Suprapubic skin (tissue), 4 donors: ENCODE measurements at regions not wholly inside any gene's neighbourhood (a gene's known extent, or its start where the extent isn't known, plus 50 kb on each side); places are given as distances from the start of the nearest gene placed in this dataset.

ENCODE experiments used
- DNase-seq, 2 donors: peaks; one replicate each; pipeline ENCODE4 v3.0.0-alpha.2; 2019; ENCODE audit warnings: low spot score in 2 of 2
- H3K27ac ChIP-seq: fragments of 200-600 bp; sonication (generic); one replicate; pipeline ENCODE4 v1.5.1; 2019
- H3K27me3 ChIP-seq: fragments of 200-600 bp; sonication (generic); one replicate; pipeline ENCODE4 v1.5.1; 2019
- H3K36me3 ChIP-seq: fragments of 200-600 bp; sonication (generic); one replicate; pipeline ENCODE4 v1.5.1; 2019
- H3K4me1 ChIP-seq: fragments of 200-600 bp; sonication (generic); one replicate; pipeline ENCODE4 v1.5.1; 2019
- H3K4me3 ChIP-seq: fragments of 200-600 bp; sonication (generic); one replicate; pipeline ENCODE4 v1.5.1; 2019; ENCODE audit warnings: mild to moderate bottlenecking
- H3K9me3 ChIP-seq: fragments of 200-600 bp; sonication (generic); one replicate; pipeline ENCODE4 v1.5.1; 2019
- EP300 ChIP-seq: sonication (generic); formaldehyde crosslinking; IDR thresholded peaks from one replicate; pipeline ENCODE4 v1.6.1; 2017; ENCODE audit warnings: antibody characterized with exemption
- POLR2A ChIP-seq, 2 donors: fragments of 450-650 bp; IDR thresholded peaks; one replicate each; pipeline ENCODE4 v1.6.1; 2017; ENCODE audit warnings: antibody characterized with exemption in 2 of 2, mild to moderate bottlenecking in 2 of 2, moderate library complexity in 2 of 2
- POLR2AphosphoS5 ChIP-seq, 3 donors: sonication (generic); formaldehyde crosslinking; IDR thresholded peaks; one replicate each; pipeline ENCODE4 v1.6.1; 2017; ENCODE audit warnings: antibody characterized with exemption in 3 of 3
- WGBS: methylation state at CpG from one replicate; pipeline ENCODE4 v1.1.5; 2018; 5-methylcytosine and 5-hydroxymethylcytosine counted together
- TF ChIP-seq, protein P1 (sequence below), 2 donors: fragments of 200-600 bp in 1 of 2; fragments of 450-650 bp in 1 of 2; sonication (generic) in 1 of 2; IDR thresholded peaks; one replicate each; pipeline ENCODE4 v1.5.1; 2016 to 2019; ENCODE audit warnings: antibody characterized with exemption in 2 of 2, mild to moderate bottlenecking in 1 of 2, moderate library complexity in 1 of 2

DNA sequence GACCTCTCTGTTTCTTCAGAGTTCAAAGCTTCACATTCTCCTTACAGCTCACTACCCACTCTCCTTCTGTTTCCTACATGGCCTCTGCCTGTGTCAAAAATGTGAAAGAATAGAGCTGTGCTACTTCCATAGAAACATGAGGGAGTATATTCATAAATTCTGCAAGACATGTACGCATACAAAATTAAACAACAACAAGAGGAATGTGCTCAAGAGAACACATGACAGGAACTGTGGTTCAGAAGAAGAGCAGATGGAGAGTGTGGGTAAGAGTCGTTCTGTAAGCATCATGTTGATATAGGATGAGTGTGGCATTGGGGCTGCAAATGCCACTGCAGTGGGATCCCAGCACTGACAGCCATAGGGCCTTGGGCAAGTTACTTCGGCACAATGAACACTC, 266.6 kb upstream of the SASH1 start:
- Histone ChIP-seq H3K36me3 (no peaks in the 10 kb centered on the region), H3K27ac (no peak overlapping the region), H3K4me3 (no peak overlapping the region), H3K9me3 (no peaks in the 10 kb centered on the region), H3K4me1 (no peaks in the 10 kb centered on the region), H3K27me3 (no peaks in the 10 kb centered on the region)
- DNase-seq, result no peak
- 82% methylated on average over 3 of the region's 3 CpGs for WGBS
- no peak for TF ChIP-seq POLR2AphosphoS5 (IDR thresholded peaks at IDR 0.05)

DNA sequence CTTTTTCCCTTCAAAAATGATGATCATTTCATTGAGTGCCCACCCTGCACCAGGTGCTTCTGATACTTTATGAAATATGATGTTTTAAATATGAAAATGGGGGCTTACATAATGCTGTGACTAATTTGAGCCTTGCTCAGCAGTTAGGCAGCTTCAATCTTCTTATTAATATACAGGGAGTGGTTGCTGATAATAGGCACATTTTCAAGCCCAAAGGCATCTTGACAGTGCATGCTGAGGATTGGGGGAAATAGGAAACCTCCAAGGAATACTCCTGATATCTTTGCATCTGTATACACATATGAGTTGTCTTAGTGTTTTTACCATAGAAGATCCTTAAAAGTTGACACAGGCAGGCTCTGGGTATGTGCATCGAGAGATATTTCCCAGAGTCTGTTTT, 262.3 kb upstream of the SASH1 start:
- Histone ChIP-seq H3K27me3 (no peaks in the 10 kb centered on the region), H3K27ac (no peak overlapping the region), H3K9me3 (no peaks in the 10 kb centered on the region), H3K4me3 (no peak overlapping the region), H3K36me3 (no peaks in the 10 kb centered on the region), H3K4me1 (no peaks in the 10 kb centered on the region)
- TF ChIP-seq POLR2A (IDR thresholded peaks at IDR 0.05) (no peak), POLR2AphosphoS5 (IDR thresholded peaks at IDR 0.05) (no peak), EP300 (no peak)
- TF ChIP-seq, protein P1, sequence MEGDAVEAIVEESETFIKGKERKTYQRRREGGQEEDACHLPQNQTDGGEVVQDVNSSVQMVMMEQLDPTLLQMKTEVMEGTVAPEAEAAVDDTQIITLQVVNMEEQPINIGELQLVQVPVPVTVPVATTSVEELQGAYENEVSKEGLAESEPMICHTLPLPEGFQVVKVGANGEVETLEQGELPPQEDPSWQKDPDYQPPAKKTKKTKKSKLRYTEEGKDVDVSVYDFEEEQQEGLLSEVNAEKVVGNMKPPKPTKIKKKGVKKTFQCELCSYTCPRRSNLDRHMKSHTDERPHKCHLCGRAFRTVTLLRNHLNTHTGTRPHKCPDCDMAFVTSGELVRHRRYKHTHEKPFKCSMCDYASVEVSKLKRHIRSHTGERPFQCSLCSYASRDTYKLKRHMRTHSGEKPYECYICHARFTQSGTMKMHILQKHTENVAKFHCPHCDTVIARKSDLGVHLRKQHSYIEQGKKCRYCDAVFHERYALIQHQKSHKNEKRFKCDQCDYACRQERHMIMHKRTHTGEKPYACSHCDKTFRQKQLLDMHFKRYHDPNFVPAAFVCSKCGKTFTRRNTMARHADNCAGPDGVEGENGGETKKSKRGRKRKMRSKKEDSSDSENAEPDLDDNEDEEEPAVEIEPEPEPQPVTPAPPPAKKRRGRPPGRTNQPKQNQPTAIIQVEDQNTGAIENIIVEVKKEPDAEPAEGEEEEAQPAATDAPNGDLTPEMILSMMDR (IDR thresholded peaks at IDR 0.05), result no peak
- no peak for DNase-seq
- WGBS, result 83% methylated on average over 1 of the region's 1 CpG

DNA sequence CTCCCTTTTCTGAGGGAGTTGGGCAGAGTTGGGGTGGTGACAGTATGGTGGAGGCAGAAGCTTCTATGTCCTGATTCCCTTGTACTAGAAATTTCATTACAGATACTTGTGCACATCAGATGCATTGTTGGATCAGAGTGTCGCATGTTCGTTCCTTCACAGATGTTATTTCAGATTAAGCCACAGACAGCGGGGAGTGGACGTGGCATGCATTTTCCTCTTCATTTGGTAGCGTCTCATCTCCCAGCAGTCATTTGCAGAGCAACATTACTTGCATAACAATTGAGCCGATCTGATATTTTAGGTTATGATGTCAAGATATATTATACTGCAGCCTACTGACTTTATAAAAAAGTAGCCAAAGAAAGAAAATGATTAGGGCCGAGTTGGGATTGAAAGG, 261.6 kb upstream of the SASH1 start:
- no peaks in the 10 kb centered on the region for H3K9me3 ChIP-seq
- H3K4me1 ChIP-seq, result no peaks in the 10 kb centered on the region
- H3K27ac ChIP-seq, result no peak overlapping the region
- TF ChIP-seq, protein P1 (IDR thresholded peaks at IDR 0.05), result no peak
- no peak for TF ChIP-seq EP300
- no peak for TF ChIP-seq POLR2AphosphoS5 (IDR thresholded peaks at IDR 0.05)
- no peak for TF ChIP-seq POLR2A (IDR thresholded peaks at IDR 0.05)
- no peak overlapping the region for H3K4me3 ChIP-seq
- no peaks in the 10 kb centered on the region for H3K36me3 ChIP-seq
- 91% methylated on average over 7 of the region's 7 CpGs for WGBS
- DNase-seq, result no peak
- no peaks in the 10 kb centered on the region for H3K27me3 ChIP-seq

DNA sequence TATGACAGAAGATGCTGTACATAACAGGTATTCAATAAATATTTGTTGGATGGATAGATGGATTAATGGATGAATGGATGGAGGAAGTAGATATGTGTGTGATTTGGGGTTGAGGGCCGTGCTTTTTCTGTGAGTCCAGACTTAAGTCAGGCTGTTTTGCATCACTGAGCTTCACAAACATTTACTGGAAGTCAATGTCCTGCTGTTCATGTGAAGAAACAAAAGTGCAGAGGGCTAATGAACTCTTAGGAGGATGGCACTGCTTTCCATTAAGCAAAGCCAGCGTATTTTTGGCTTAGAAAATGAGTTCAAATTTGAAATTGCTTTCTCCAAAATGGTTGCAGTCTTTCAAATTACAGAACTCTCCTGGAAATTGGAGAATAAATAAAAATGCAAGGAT, 260.6 kb upstream of the SASH1 start:
- Histone ChIP-seq H3K27me3 (no peaks in the 10 kb centered on the region), H3K4me3 (no peak overlapping the region), H3K36me3 (no peaks in the 10 kb centered on the region), H3K9me3 (no peaks in the 10 kb centered on the region), H3K27ac (no peak overlapping the region), H3K4me1 (no peaks in the 10 kb centered on the region)
- TF ChIP-seq EP300 (no peak), POLR2A (IDR thresholded peaks at IDR 0.05) (no peak), POLR2AphosphoS5 (IDR thresholded peaks at IDR 0.05) (no peak)
- TF ChIP-seq, protein P1 (IDR thresholded peaks at IDR 0.05), result no peak
- no peak for DNase-seq
- 38% methylated on average over 2 of the region's 2 CpGs for whole genome bisulfite sequencing

DNA sequence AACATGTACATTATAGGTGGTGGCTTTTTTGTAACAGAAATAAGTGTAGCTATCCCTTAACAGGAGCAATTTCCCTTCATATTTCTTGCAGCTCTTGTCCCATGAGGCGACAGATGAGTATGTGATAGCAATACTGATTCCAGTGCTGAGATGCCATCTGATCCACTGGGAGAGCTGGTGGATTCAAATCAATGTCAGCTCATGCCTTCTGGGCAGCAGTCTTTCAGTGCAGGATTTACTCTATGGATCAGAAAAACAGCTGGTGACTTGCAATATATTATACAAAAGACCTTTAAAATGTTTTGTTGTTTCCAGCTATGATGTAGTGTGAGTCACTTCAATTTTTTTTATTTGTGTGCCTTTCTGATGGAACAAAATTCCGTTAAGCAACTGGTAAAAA, 259.9 kb upstream of the SASH1 start:
- no peak for TF ChIP-seq POLR2AphosphoS5 (IDR thresholded peaks at IDR 0.05)
- no peak for TF ChIP-seq POLR2A (IDR thresholded peaks at IDR 0.05)
- Histone ChIP-seq H3K9me3 (no peaks in the 10 kb centered on the region), H3K4me1 (no peaks in the 10 kb centered on the region), H3K36me3 (no peaks in the 10 kb centered on the region), H3K4me3 (no peak overlapping the region), H3K27ac (no peak overlapping the region), H3K27me3 (no peaks in the 10 kb centered on the region)
- WGBS, result 79% methylated on average over 2 of the region's 2 CpGs
- no peak for DNase-seq

DNA sequence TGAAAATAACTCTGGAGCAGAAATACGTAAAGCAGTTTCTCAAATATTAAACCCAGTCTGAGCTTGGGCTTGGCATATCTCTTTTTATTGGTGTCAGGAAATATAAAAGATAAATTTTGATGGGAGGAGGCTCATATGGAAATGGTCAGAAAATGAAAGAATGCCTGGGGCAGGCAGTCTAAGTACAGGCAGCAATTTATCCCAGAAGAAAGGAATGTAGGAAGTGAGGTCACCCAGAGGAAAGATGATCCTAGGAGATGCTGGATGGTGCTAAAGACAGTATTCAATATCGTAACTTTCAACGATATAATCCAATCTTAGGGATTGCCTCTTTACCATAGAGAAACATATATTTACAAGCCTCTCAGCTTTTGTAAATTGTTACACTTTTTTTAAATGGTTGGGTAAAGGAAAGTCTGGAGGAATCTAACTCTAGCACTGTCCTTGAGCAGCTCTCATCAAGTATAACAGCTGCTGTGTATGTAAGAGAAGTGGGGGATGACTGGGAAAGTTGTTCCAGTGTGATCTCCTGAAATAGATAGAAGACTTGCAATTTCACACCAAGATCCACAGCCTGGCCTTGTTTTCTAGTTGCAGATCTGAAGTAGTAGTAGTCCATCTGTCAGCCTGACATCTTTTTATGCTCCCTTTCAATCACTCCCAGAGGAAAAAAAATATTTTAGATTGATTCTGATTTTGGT, 256.9 kb upstream of the SASH1 start:
- TF ChIP-seq POLR2AphosphoS5 (IDR thresholded peaks at IDR 0.05) (no peak), EP300 (no peak), POLR2A (IDR thresholded peaks at IDR 0.05) (no peak)
- TF ChIP-seq, protein P1 (IDR thresholded peaks at IDR 0.05), result no peak
- no peaks in the 10 kb centered on the region for H3K36me3 ChIP-seq
- no peaks in the 10 kb centered on the region for H3K4me1 ChIP-seq
- H3K27ac ChIP-seq, result no peak overlapping the region
- DNase-seq, result no peak
- WGBS, result 86% methylated on average over 3 of the region's 3 CpGs
- no peaks in the 10 kb centered on the region for H3K27me3 ChIP-seq
- H3K4me3 ChIP-seq, result no peak overlapping the region
- no peaks in the 10 kb centered on the region for H3K9me3 ChIP-seq
